PC-9 (cell line): ENCODE measurements at regions not wholly inside any gene's neighbourhood (a gene's known extent, or its start where the extent isn't known, plus 50 kb on each side); places are given as distances from the start of the nearest gene placed in this dataset.

Experiments
- CTCF ChIP-seq: fragments of 200-600 bp; sonication (generic); conservative IDR thresholded peaks from 2 replicates; pipeline ENCODE4 v1.6.1; 2017; ENCODE audit warnings: mixed run types, antibody characterized with exemption, mild to moderate bottlenecking, moderate library complexity
- EZH2 ChIP-seq: fragments of 200-600 bp; sonication (generic); IDR thresholded peaks from 2 replicates; pipeline ENCODE4 v1.8.0; 2017; ENCODE audit warnings: antibody characterized with exemption, low read depth

- no peak for TF ChIP-seq EZH2
- no peak for TF ChIP-seq CTCF
These were observed 118.6 kb upstream of the SYT1 start for GRCh38 chr12:78746001-78746400.
